Bronchial epithelial cell (primary cell): ENCODE measurements at regions not wholly inside any gene's neighbourhood (a gene's known extent, or its start where the extent isn't known, plus 50 kb on each side); places are given as distances from the start of the nearest gene placed in this dataset.

Source experiments
- DNase-seq: peaks from one replicate; pipeline ENCODE4 v3.0.0-alpha.2; 2010; ENCODE audit warnings: low read depth
- FAIRE-seq: peaks from 2 replicates; lab custom pipeline; 2011; peaks lifted over from hg19 to GRCh38; lab: Jason Lieb, UNC
- H3K27me3 ChIP-seq: 2 replicates; pipeline ENCODE4 v1.5.1; 2011; ENCODE audit warnings: low read length; ENCODE audit not compliant: control insufficient read depth, insufficient read depth
- H3K36me3 ChIP-seq: 2 replicates; pipeline ENCODE4 v1.5.1; 2011; ENCODE audit warnings: low read length; ENCODE audit not compliant: control insufficient read depth, insufficient read depth
- H3K4me3 ChIP-seq: 2 replicates; pipeline ENCODE4 v1.5.1; 2011; ENCODE audit warnings: mild to moderate bottlenecking, low read depth, low read length, control low read depth
- TF ChIP-seq, protein P1 (sequence below): IDR thresholded peaks from 2 replicates; pipeline ENCODE4 v1.5.1; 2011; ENCODE audit warnings: mild to moderate bottlenecking, moderate library complexity, low read length, control low read depth, inconsistent platforms; ENCODE audit not compliant: insufficient read depth, severe bottlenecking

DNA sequence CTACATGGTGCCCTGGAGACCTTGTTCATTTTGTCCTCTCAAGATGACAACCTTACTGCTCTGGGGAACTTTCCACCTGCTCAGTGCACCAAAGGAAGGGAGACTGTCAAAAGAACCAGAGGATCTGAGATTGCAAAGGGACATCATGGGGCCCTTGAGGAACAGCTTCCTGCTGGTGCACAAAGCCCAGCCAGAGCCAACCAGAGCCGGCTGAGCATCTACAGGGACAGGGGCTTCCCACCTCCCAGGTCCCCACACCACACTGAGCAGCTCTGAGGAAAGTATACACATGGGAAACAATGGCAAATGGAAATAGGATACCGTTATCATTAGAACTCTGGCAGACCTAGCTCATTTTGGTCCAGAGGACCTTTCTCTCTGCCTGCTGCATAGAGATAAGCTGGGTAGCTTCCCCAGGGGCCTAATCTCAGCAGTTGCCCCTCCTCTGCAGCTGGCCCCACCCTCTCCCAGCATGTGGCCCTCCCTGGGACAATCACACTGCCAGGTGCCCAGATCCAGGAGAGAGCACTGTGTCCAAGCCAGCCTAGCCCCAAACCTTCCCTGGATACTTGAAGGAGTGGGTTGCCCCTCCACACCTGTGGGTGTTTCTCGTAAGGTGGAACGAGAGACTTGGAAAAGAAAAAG lies 123.4 kb upstream of the PRR20G start:
- Histone ChIP-seq H3K4me3 (no peak overlapping the region), H3K27me3 (peaks cover 5% of the 10 kb centered on the region), H3K36me3 (no peaks in the 10 kb centered on the region)
- FAIRE-seq, result no peak
- TF ChIP-seq, protein P1, sequence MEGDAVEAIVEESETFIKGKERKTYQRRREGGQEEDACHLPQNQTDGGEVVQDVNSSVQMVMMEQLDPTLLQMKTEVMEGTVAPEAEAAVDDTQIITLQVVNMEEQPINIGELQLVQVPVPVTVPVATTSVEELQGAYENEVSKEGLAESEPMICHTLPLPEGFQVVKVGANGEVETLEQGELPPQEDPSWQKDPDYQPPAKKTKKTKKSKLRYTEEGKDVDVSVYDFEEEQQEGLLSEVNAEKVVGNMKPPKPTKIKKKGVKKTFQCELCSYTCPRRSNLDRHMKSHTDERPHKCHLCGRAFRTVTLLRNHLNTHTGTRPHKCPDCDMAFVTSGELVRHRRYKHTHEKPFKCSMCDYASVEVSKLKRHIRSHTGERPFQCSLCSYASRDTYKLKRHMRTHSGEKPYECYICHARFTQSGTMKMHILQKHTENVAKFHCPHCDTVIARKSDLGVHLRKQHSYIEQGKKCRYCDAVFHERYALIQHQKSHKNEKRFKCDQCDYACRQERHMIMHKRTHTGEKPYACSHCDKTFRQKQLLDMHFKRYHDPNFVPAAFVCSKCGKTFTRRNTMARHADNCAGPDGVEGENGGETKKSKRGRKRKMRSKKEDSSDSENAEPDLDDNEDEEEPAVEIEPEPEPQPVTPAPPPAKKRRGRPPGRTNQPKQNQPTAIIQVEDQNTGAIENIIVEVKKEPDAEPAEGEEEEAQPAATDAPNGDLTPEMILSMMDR, result no peak
- no peak for DNase-seq

DNA sequence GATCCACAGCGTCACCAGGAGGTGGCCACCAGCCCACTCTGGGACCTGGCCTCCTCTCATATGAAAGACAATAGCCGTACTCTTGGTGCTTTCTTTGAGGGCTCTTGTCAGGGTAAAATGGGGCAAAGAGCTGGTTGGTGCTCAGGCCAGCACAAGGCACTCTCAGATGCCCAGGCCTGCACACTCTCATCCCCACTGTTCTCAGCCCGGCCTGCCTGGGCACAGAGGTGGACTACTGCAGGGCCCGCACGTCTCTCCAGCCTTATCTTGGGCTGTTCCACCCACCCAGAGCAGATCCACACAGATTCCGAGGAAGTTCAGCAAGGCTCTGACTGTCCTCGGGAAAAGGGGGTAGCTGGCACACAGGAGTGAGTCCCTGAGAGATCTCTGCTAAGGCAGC lies 122.8 kb upstream of the PRR20G start:
- H3K27me3 ChIP-seq, result peaks cover 5% of the 10 kb centered on the region
- no peaks in the 10 kb centered on the region for H3K36me3 ChIP-seq
- DNase-seq (no peak), FAIRE-seq (no peak)
- no peak overlapping the region for H3K4me3 ChIP-seq
- TF ChIP-seq, protein P1, result no peak

DNA sequence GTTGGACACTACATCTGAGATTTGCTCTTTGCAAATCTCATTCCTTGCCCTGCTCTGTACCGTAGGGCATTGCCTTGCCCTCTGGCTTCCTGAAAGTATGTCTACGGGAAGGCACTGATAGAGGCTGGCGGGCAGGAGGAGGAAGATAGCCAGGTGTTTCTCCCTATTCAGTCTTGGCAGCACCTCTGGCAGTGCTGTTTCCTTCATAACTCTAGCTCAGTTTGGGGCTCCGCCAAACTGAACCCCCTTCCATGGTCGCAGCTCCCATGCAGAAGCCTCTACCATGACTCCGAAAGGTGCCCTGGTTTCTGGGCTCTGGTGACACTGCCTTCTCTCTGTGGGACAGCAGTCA lies 122.3 kb upstream of the PRR20G start:
- no peak for FAIRE-seq
- H3K36me3 ChIP-seq, result no peaks in the 10 kb centered on the region
- no peak overlapping the region for H3K4me3 ChIP-seq
- DNase-seq, result no peak
- TF ChIP-seq, protein P1, result no peak
- H3K27me3 ChIP-seq, result peaks cover 5% of the 10 kb centered on the region

DNA sequence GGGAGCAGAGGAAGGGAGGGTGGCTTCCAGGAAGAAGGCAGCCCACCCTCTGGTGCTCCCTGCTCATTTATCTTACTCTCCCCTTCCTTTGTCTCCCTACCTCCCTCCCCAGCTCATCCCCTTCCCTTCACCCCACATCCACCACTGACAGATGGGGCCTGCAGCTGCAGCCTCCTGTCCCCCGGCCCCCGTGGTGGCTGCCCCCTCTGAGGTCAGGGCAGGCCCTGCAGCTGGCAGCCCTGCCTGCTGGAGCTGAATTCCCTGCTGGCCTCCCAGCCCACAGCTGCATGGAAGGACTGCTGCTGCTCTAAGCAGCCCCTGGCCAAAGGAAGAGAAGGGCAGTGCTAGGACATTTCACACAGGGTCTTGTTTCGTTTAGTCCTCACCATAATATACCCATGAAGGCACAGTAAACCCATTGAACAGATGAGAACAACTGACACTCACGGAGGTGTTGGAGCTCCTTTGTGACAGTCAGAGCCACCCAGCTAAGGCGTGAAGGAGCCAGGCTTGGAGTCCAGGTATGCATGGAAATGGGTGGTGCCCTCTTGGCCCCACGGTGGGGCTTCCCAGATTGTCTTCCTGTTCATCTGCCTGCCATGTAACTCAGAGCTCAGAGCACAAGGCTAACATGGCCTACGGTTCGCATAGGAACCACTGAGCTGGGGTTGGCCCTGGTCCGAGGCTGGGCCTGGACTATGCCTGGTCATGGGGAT lies 121.7 kb upstream of the PRR20G start:
- no peak for DNase-seq
- TF ChIP-seq, protein P1, result no peak
- H3K27me3 ChIP-seq, result peaks cover 5% of the 10 kb centered on the region
- FAIRE-seq, result no peak
- H3K4me3 ChIP-seq, result no peak overlapping the region
- H3K36me3 ChIP-seq, result no peaks in the 10 kb centered on the region

DNA sequence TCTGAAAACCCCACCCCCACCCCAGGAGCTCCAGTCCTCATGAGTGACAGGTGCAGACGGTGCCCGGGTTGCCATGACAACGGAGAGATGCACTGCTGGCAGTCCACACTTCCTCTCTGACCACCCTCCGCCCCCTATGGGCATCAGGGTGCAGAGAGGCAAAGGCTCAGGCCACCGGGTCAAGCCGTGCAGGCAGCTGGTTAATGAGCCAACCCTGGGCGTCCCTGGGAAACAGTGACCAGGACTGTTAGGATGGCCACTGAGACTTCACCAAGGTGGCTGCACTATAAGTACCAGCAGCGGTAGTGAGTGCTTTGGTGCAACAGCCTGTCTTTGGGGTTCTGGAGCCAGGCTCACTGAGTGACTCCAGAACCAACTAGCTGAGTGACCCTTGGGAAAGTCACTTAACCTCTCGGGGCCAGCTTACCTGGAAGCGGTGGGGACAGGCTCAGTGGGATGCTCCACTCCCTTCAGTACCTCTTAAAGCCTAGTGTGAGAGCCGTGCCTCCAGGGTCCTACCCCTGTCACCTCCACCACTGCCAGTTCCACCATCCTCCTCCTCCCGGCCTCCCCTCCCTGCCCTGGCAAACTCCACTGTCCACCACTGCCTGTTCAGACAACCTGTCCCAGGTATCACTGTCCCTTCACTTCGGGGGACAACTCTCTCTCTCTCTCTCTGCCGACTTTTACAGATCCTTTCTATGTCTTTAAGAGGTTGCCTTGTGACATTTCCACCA lies 121.0 kb upstream of the PRR20G start:
- FAIRE-seq (no peak), DNase-seq (no peak)
- Histone ChIP-seq H3K36me3 (no peaks in the 10 kb centered on the region), H3K4me3 (no peak overlapping the region), H3K27me3 (peaks cover 5% of the 10 kb centered on the region)
- TF ChIP-seq, protein P1, result no peak
